ENCODE measurements at regions not wholly inside any gene's neighbourhood (a gene's known extent, or its start where the extent isn't known, plus 50 kb on each side); places are given as distances from the start of the nearest gene placed in this dataset.

GRCh38 chr6:40312213-40313015 lies 274.8 kb downstream of the LRFN2 start:
- DNase-seq: no peak

GRCh38 chr6:40308533-40309306 lies 278.4 kb downstream of the LRFN2 start:
- peak; percentile 68 for DNase-seq

- no peak for DNase-seq
Observed at GRCh38 chr6:40307712-40308111, 279.5 kb downstream of the LRFN2 start.

GRCh38 chr6:40302856-40303454 lies 284.2 kb downstream of the LRFN2 start:
- DNase-seq: no peak

GRCh38 chr6:40299681-40300080 lies 287.5 kb downstream of the LRFN2 start:
- no peak for DNase-seq

GRCh38 chr6:40298207-40298606 lies 289.0 kb downstream of the LRFN2 start:
- no peak for DNase-seq

- no peak for DNase-seq
Observed at GRCh38 chr6:40295251-40295950, 291.8 kb downstream of the LRFN2 start.

GRCh38 chr6:40293460-40294185 lies 293.5 kb downstream of the LRFN2 start:
- no peak for DNase-seq

GRCh38 chr6:40293060-40293459 lies 294.1 kb downstream of the LRFN2 start:
- DNase-seq: no peak

GRCh38 chr6:40290816-40291215 lies 296.3 kb downstream of the LRFN2 start:
- peak; percentile 87 for DNase-seq

GRCh38 chr6:40288919-40289318 lies 298.2 kb downstream of the LRFN2 start:
- DNase-seq: no peak

- no peak for DNase-seq
Observed at GRCh38 chr6:40287296-40287850, 299.8 kb downstream of the LRFN2 start.

GRCh38 chr6:40286721-40287120 lies 300.4 kb downstream of the LRFN2 start:
- DNase-seq: no peak

GRCh38 chr6:40285996-40286395 lies 301.2 kb downstream of the LRFN2 start:
- no peak for DNase-seq

GRCh38 chr6:40285535-40285934 lies 301.6 kb downstream of the LRFN2 start:
- no peak for DNase-seq

GRCh38 chr6:40282986-40283385 lies 304.2 kb downstream of the LRFN2 start:
- no peak for DNase-seq

- no peak for DNase-seq
Observed at GRCh38 chr6:40281402-40281801, 305.8 kb downstream of the LRFN2 start.

- no peak for DNase-seq
Observed at GRCh38 chr6:40280231-40280630, 306.9 kb downstream of the LRFN2 start.

GRCh38 chr6:40276141-40276540 lies 311.0 kb downstream of the LRFN2 start:
- no peak for DNase-seq

- DNase-seq: no peak
Observed at GRCh38 chr6:40274058-40274457, 313.1 kb downstream of the LRFN2 start.

- DNase-seq: no peak
Observed at GRCh38 chr6:40268614-40269013, 318.6 kb downstream of the LRFN2 start.

GRCh38 chr6:40268166-40268565 lies 319.0 kb downstream of the LRFN2 start:
- DNase-seq: no peak
